ENCODE measurements at regions not wholly inside any gene's neighbourhood (a gene's known extent, or its start where the extent isn't known, plus 50 kb on each side); places are given as distances from the start of the nearest gene placed in this dataset.

DNA sequence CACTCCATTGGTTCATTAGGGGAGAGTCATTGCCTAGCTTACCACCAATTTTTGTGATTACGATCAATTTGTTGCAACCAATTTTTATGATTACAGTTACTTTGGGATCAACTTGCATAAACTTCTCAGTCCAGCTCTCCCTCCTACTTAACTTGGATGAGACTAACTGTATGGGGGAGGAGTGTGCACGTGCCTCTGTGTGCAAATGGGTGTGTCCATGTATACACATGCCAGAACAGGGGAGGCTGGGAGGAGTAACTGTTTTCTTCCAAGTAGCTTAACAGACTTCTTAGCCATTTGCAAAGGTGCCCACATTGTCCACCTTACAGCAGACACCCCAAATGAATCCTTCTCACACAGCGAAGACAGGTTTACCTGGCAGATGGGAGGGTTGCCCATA is 117.7 kb upstream of the VCX3B start:
- H3K27me3 ChIP-seq (ENCODE audit: control insufficient read depth in 3 of 3, insufficient read depth in 3 of 3, low read length in 2 of 3) = peaks cover 0 to 18% (median 4%) of the 10 kb centered on the region in 3 donors
- no peaks in the 10 kb centered on the region for H3K4me1 ChIP-seq (ENCODE audit: control insufficient read depth in 5 of 5, insufficient read depth in 5 of 5, low read length in 5 of 5)
- DNase-seq (no peak), ATAC-seq (ENCODE audit: insufficient read depth, low FRiP score) (no peak)
- H3K4me3 ChIP-seq = no peak overlapping the region
- WGBS, 2 donors = 78 to 82% methylated on average over 3 of the region's 3 CpGs
- no peak overlapping the region for H3K9ac ChIP-seq (ENCODE audit: insufficient read depth in 1 of 2, low read length in 2 of 2)
- TF ChIP-seq, protein P1, sequence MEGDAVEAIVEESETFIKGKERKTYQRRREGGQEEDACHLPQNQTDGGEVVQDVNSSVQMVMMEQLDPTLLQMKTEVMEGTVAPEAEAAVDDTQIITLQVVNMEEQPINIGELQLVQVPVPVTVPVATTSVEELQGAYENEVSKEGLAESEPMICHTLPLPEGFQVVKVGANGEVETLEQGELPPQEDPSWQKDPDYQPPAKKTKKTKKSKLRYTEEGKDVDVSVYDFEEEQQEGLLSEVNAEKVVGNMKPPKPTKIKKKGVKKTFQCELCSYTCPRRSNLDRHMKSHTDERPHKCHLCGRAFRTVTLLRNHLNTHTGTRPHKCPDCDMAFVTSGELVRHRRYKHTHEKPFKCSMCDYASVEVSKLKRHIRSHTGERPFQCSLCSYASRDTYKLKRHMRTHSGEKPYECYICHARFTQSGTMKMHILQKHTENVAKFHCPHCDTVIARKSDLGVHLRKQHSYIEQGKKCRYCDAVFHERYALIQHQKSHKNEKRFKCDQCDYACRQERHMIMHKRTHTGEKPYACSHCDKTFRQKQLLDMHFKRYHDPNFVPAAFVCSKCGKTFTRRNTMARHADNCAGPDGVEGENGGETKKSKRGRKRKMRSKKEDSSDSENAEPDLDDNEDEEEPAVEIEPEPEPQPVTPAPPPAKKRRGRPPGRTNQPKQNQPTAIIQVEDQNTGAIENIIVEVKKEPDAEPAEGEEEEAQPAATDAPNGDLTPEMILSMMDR (IDR thresholded peaks at IDR 0.05; ENCODE audit: control extremely low read depth, extremely low read depth) = no peak
- H3K36me3 ChIP-seq (ENCODE audit: control insufficient read depth in 4 of 4, insufficient read depth in 4 of 4, low read length in 4 of 4) = no peaks in the 10 kb centered on the region
- H3K27ac ChIP-seq (ENCODE audit: low read depth in 1 of 2, low read length in 1 of 2) = no peak overlapping the region
- H3K9me3 ChIP-seq (ENCODE audit: control insufficient read depth in 4 of 4, insufficient read depth in 3 of 4, low read length in 3 of 4) = peaks cover 0 to 3% (median 0%) of the 10 kb centered on the region in 4 donors

DNA sequence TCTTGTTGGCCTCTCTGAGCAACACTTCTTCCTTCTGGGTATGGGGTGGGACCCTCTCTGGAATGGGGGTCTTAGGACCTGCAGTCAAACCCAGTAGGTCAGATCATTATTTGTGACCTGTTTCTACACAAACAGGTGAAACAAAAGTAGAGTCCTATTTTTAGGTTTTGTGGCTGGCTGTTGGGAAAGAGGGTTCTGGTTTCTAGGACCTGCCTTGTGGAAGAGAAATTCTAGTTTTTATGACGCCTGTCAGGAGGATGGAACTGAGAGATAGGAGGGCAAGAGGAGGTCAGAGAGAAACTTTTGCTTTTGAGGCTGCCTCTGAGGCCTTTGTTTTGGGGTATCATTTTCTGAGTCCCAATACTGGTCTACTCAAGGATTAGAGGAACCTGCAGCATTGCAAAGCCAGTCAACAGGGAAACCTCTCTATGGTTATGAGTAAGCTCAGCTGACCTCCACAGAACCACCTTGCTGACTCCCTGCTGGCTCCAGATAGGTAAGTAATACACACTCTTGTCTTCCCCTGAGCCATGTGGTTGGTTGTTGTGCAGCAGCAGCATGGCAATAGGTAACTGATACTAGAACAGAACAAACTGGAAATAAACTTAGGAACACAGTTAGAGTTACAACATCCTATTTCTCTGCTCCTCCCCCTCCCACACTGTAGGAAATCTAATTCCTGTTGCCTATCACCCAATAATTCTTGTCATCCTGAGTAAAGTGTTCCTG is 114.7 kb upstream of the VCX3B start:
- no peak overlapping the region for H3K27ac ChIP-seq (ENCODE audit: low read depth in 1 of 2, low read length in 1 of 2)
- no peak for DNase-seq
- no peaks in the 10 kb centered on the region for H3K4me1 ChIP-seq (ENCODE audit: control insufficient read depth in 5 of 5, insufficient read depth in 5 of 5, low read length in 5 of 5)
- H3K27me3 ChIP-seq (ENCODE audit: control insufficient read depth in 3 of 3, insufficient read depth in 3 of 3, low read length in 2 of 3) = peaks cover 0 to 24% (median 6%) of the 10 kb centered on the region in 3 donors
- TF ChIP-seq, protein P1 (IDR thresholded peaks at IDR 0.05; ENCODE audit: control extremely low read depth, extremely low read depth) = no peak
- H3K4me3 ChIP-seq = no peak overlapping the region
- no peaks in the 10 kb centered on the region for H3K36me3 ChIP-seq (ENCODE audit: control insufficient read depth in 4 of 4, insufficient read depth in 4 of 4, low read length in 4 of 4)
- ATAC-seq (ENCODE audit: insufficient read depth, low FRiP score) = no peak
- H3K9me3 ChIP-seq (ENCODE audit: control insufficient read depth in 4 of 4, insufficient read depth in 3 of 4, low read length in 3 of 4) = peaks cover 0 to 3% (median 0%) of the 10 kb centered on the region in 4 donors
- no peak overlapping the region for H3K9ac ChIP-seq (ENCODE audit: insufficient read depth in 1 of 2, low read length in 2 of 2)
- 78 to 86% methylated on average over 1 of the region's 1 CpG for WGBS, 2 donors

DNA sequence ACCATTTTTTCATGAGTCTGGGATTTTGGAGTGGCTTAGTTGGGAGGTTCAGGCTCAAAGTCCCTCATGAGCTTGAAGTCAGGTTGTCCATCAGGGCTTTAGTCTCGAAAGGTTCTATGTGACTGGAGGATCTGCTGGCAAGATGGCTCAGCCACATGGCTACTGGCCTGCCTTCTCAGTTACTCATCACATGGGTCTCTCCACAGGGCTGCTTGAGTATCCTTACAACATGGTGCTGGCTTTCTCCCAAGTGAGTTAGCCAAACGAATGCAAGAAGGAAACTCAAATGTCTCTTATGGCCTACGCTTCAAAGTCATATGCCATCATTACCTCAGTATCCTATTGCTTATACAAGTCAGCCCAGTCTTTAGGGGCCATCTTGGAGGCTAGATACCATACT is 106.3 kb upstream of the VCX3B start:
- Histone ChIP-seq H3K4me3 (no peak overlapping the region), H3K27ac (ENCODE audit: low read depth in 1 of 2, low read length in 1 of 2) (no peak overlapping the region), H3K9me3 (ENCODE audit: control insufficient read depth in 4 of 4, insufficient read depth in 3 of 4, low read length in 3 of 4) (peaks cover 0 to 5% (median 0%) of the 10 kb centered on the region in 4 donors), H3K4me1 (ENCODE audit: control insufficient read depth in 5 of 5, insufficient read depth in 5 of 5, low read length in 5 of 5) (peaks cover 0 to 1% (median 0%) of the 10 kb centered on the region in 5 donors), H3K27me3 (ENCODE audit: control insufficient read depth in 3 of 3, insufficient read depth in 3 of 3, low read length in 2 of 3) (peaks cover 0 to 10% (median 0%) of the 10 kb centered on the region in 3 donors), H3K9ac (ENCODE audit: insufficient read depth in 1 of 2, low read length in 2 of 2) (no peak overlapping the region), H3K36me3 (ENCODE audit: control insufficient read depth in 4 of 4, insufficient read depth in 4 of 4, low read length in 4 of 4) (no peaks in the 10 kb centered on the region)
- WGBS, 2 donors = 75 to 83% methylated on average over 3 of the region's 3 CpGs
- DNase-seq (no peak), ATAC-seq (ENCODE audit: insufficient read depth, low FRiP score) (no peak)
- TF ChIP-seq, protein P1 (IDR thresholded peaks at IDR 0.05; ENCODE audit: control extremely low read depth, extremely low read depth) = no peak

Data from lung (tissue), 11 donors.